Lung (tissue), 11 donors: ENCODE measurements at regions not wholly inside any gene's neighbourhood (a gene's known extent, or its start where the extent isn't known, plus 50 kb on each side); places are given as distances from the start of the nearest gene placed in this dataset.

Source experiments
- ATAC-seq: fragments of 200-7000 bp; cut with Tn5 transposase; one replicate; pipeline ENCODE4 v1.9.1; 2020; ENCODE audit warnings: moderate number of reproducible peaks; ENCODE audit not compliant: insufficient read depth, low FRiP score
- DNase-seq, 3 donors: peaks; one replicate each; pipeline ENCODE4 v3.0.0-alpha.2; 2013 to 2017
- H3K27ac ChIP-seq, 2 donors: one replicate each; pipeline ENCODE4 v1.5.1; 2013; ENCODE audit warnings: mild to moderate bottlenecking in 2 of 2, moderate library complexity in 2 of 2, control low read depth in 1 of 2, inconsistent platforms in 1 of 2, low read depth in 1 of 2, low read length in 1 of 2
- H3K27me3 ChIP-seq, 3 donors: one replicate each; pipeline ENCODE4 v1.5.1; 2013; ENCODE audit warnings: low read length in 2 of 3; ENCODE audit not compliant: control insufficient read depth in 3 of 3, insufficient read depth in 3 of 3
- H3K36me3 ChIP-seq, 4 donors: one replicate each; pipeline ENCODE4 v1.5.1; 2013; ENCODE audit warnings: low read length in 4 of 4, mild to moderate bottlenecking in 1 of 4, moderate library complexity in 1 of 4; ENCODE audit not compliant: control insufficient read depth in 4 of 4, insufficient read depth in 4 of 4
- H3K4me1 ChIP-seq, 5 donors: one replicate each; pipeline ENCODE4 v1.5.1; 2013; ENCODE audit warnings: low read length in 5 of 5, mild to moderate bottlenecking in 2 of 5, moderate library complexity in 1 of 5; ENCODE audit not compliant: control insufficient read depth in 5 of 5, insufficient read depth in 5 of 5
- H3K4me3 ChIP-seq: one replicate; pipeline ENCODE4 v1.5.1; 2013; ENCODE audit warnings: mild to moderate bottlenecking, control low read depth, moderate library complexity
- H3K9ac ChIP-seq, 2 donors: one replicate each; pipeline ENCODE4 v1.5.1; 2013; ENCODE audit warnings: low read length in 2 of 2, control low read depth in 1 of 2; ENCODE audit not compliant: insufficient read depth in 1 of 2
- H3K9me3 ChIP-seq, 4 donors: one replicate each; pipeline ENCODE4 v1.5.1; 2013; ENCODE audit warnings: low read length in 3 of 4, mild to moderate bottlenecking in 1 of 4, moderate library complexity in 1 of 4; ENCODE audit not compliant: control insufficient read depth in 4 of 4, insufficient read depth in 3 of 4
- WGBS, 2 donors: extraction: QIAGEN DNeasy Blood & Tissue Kit; methylation state at CpG; one replicate each; pipeline ENCODE4 v1.1.7; 2013; 5-methylcytosine and 5-hydroxymethylcytosine counted together
- TF ChIP-seq, protein P1 (sequence below): IDR thresholded peaks from 2 replicates; pipeline ENCODE4 v1.5.1; 2012; ENCODE audit warnings: mild to moderate bottlenecking; ENCODE audit errors: control extremely low read depth, extremely low read depth
- donor health status: control.
- donor health status: control.
- donor health status: Bipolar disorder and iron deficiency.
- donor health status: healthy.
- donor health status: DM: yes; HTN: yes; CAD: no.

DNA sequence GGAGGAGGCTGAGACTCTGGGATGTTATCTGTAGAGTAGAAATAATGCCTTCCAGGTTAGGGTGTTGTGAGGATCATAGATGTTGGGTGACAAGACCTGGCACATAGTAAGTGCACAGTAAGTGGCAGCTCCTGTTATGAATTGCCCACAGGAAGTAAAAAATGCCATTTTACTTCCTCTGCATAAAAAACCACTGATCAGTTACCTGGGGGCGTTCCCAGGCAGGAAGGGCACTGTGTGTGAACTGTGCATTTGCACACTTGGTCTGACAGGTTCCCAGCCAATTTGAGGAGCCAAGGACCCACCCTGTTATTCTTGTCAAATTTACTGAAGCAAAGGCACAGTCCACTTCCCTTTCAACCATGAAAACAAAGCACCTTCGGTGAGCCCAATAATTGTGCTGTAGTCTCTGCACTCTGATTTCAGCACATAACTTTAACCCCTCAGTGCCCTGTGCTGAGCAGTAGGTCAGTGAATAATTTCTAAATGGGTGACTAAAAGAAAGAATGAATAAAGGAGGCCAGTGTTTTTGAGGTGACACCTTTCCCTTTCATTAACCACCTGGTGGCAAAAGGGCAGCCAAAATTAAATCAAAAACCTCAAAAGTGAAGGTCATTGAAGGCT, 85.8 kb upstream of the ARHGEF3 start:
- WGBS, 2 donors = 23 to 27% methylated on average over 2 of the region's 2 CpGs
- DNase-seq (no peak), ATAC-seq (no peak)
- no peak overlapping the region for H3K4me3 ChIP-seq
- TF ChIP-seq, protein P1, sequence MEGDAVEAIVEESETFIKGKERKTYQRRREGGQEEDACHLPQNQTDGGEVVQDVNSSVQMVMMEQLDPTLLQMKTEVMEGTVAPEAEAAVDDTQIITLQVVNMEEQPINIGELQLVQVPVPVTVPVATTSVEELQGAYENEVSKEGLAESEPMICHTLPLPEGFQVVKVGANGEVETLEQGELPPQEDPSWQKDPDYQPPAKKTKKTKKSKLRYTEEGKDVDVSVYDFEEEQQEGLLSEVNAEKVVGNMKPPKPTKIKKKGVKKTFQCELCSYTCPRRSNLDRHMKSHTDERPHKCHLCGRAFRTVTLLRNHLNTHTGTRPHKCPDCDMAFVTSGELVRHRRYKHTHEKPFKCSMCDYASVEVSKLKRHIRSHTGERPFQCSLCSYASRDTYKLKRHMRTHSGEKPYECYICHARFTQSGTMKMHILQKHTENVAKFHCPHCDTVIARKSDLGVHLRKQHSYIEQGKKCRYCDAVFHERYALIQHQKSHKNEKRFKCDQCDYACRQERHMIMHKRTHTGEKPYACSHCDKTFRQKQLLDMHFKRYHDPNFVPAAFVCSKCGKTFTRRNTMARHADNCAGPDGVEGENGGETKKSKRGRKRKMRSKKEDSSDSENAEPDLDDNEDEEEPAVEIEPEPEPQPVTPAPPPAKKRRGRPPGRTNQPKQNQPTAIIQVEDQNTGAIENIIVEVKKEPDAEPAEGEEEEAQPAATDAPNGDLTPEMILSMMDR = no peak
- H3K27me3 ChIP-seq = no peaks in the 10 kb centered on the region
- H3K27ac ChIP-seq = no peak overlapping the region
- no peaks in the 10 kb centered on the region for H3K36me3 ChIP-seq
- peaks cover 0 to 11% (median 6%) of the 10 kb centered on the region in 5 donors for H3K4me1 ChIP-seq
- no peaks in the 10 kb centered on the region for H3K9me3 ChIP-seq
- no peak overlapping the region for H3K9ac ChIP-seq

DNA sequence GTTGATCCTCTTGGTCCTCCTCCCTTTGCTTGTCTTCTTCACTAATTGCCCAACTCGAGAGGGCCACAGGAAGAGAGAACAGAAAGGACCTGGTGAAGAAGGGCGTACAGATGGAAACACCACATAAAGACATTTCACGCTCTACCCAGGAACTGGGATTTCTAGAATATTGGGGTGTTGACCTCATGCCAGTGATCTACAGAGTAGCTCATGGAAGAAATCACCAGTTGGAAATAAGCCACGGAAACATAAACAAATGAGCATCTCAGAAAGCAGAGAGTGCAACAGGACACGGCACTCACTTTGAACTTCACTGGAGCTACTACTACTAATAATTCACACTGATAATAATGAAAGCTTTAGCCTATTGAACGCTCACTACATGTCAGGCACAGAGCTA, 84.6 kb upstream of the ARHGEF3 start:
- Histone ChIP-seq H3K9me3 (no peaks in the 10 kb centered on the region), H3K36me3 (no peaks in the 10 kb centered on the region), H3K4me1 (peaks cover 0 to 11% (median 6%) of the 10 kb centered on the region in 5 donors), H3K27ac (no peak overlapping the region), H3K9ac (no peak overlapping the region), H3K27me3 (no peaks in the 10 kb centered on the region), H3K4me3 (no peak overlapping the region)
- DNase-seq (peak in 2 of 3 donors; percentile 48 to 69), ATAC-seq (no peak)
- 64 to 71% methylated on average over 6 of the region's 6 CpGs for WGBS, 2 donors
- TF ChIP-seq, protein P1 = no peak

- H3K4me3 ChIP-seq = no peak overlapping the region
- H3K9me3 ChIP-seq = no peaks in the 10 kb centered on the region
- peaks cover 0 to 11% (median 6%) of the 10 kb centered on the region in 5 donors for H3K4me1 ChIP-seq
- no peak overlapping the region for H3K27ac ChIP-seq
- H3K27me3 ChIP-seq = no peaks in the 10 kb centered on the region
- TF ChIP-seq, protein P1 = no peak
- H3K36me3 ChIP-seq = no peaks in the 10 kb centered on the region
- no peak overlapping the region for H3K9ac ChIP-seq
- ATAC-seq = no peak
- DNase-seq = no peak
- WGBS, 2 donors = 88 to 91% methylated on average over 2 of the region's 2 CpGs
Observed at GRCh38 chr3:56885879-56886278, 84.1 kb upstream of the ARHGEF3 start.

DNA sequence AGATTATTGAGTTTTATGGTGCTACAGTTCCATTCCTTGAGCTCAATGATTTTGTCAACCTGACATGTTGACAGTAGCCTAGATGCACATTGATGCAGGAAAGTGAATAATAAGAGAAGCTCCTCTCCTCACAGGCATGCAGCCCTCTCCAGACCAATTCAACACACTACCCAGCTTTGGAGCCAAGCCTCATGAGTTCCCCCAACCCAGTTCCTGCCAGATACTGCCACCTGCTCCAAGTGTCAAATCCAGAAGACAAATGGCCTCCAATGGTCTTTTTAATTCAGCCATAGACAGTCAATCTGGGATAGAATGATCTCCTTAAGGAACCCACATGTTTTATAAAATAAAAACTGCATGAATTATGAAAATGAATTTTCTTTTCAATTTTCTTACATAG, 83.7 kb upstream of the ARHGEF3 start:
- Histone ChIP-seq H3K9me3 (no peaks in the 10 kb centered on the region), H3K4me3 (no peak overlapping the region), H3K4me1 (peaks cover 0 to 11% (median 6%) of the 10 kb centered on the region in 5 donors), H3K9ac (no peak overlapping the region), H3K27ac (no peak overlapping the region), H3K36me3 (no peaks in the 10 kb centered on the region), H3K27me3 (no peaks in the 10 kb centered on the region)
- TF ChIP-seq, protein P1 = no peak
- ATAC-seq (no peak), DNase-seq (no peak)
